ENCODE measurements at regions not wholly inside any gene's neighbourhood (a gene's known extent, or its start where the extent isn't known, plus 50 kb on each side); places are given as distances from the start of the nearest gene placed in this dataset.

- TF ChIP-seq CTCF (conservative IDR thresholded peaks at IDR 0.05) = no peak
- no peak for TF ChIP-seq ZFX (IDR thresholded peaks at IDR 0.05)
Observed at GRCh38 chr18:64851726-64852125, 702.8 kb upstream of the LINC00305 start.
